ENCODE measurements at regions not wholly inside any gene's neighbourhood (a gene's known extent, or its start where the extent isn't known, plus 50 kb on each side); places are given as distances from the start of the nearest gene placed in this dataset.

GRCh38 chr9:3047912-3048311 is 204.0 kb upstream of the PUM3 start:
- DNase-seq: no peak

GRCh38 chr9:3045153-3045552 is 201.3 kb upstream of the PUM3 start:
- no peak for DNase-seq

- peak; percentile 26 for DNase-seq
Measured at GRCh38 chr9:3043369-3043768, 199.5 kb upstream of the PUM3 start.

- no peak for DNase-seq
Measured at GRCh38 chr9:3040761-3041160, 196.9 kb upstream of the PUM3 start.

GRCh38 chr9:3036333-3036700 is 192.4 kb upstream of the PUM3 start:
- no peak for DNase-seq

GRCh38 chr9:3035579-3036332 is 191.9 kb upstream of the PUM3 start:
- no peak for DNase-seq

- no peak for DNase-seq
Measured at GRCh38 chr9:3032898-3033297, 189.0 kb upstream of the PUM3 start.

- no peak for DNase-seq
Measured at GRCh38 chr9:3028535-3028934, 184.6 kb upstream of the PUM3 start.

GRCh38 chr9:3027210-3027609 is 183.3 kb upstream of the PUM3 start:
- no peak for DNase-seq

GRCh38 chr9:3023449-3023848 is 179.6 kb upstream of the PUM3 start:
- no peak for DNase-seq

- no peak for DNase-seq
Measured at GRCh38 chr9:3018691-3019230, 174.9 kb upstream of the PUM3 start.

- DNase-seq: no peak
Measured at GRCh38 chr9:3018071-3018470, 174.2 kb upstream of the PUM3 start.

GRCh38 chr9:3014178-3014577 is 170.3 kb upstream of the PUM3 start:
- DNase-seq: no peak

GRCh38 chr9:3012842-3013241 is 168.9 kb upstream of the PUM3 start:
- DNase-seq: no peak

- DNase-seq: no peak
Measured at GRCh38 chr9:3012245-3012644, 168.3 kb upstream of the PUM3 start.

GRCh38 chr9:3008091-3008490 is 164.2 kb upstream of the PUM3 start:
- DNase-seq: no peak

GRCh38 chr9:3007326-3007725 is 163.4 kb upstream of the PUM3 start:
- DNase-seq: no peak

- no peak for DNase-seq
Measured at GRCh38 chr9:3006851-3007250, 163.0 kb upstream of the PUM3 start.

- DNase-seq: no peak
Measured at GRCh38 chr9:3004572-3004971, 160.7 kb upstream of the PUM3 start.

GRCh38 chr9:3001311-3001710 is 157.4 kb upstream of the PUM3 start:
- DNase-seq: no peak

GRCh38 chr9:2992427-2992826 is 148.5 kb upstream of the PUM3 start:
- DNase-seq: no peak

GRCh38 chr9:2991292-2991691 is 147.4 kb upstream of the PUM3 start:
- DNase-seq: no peak

- no peak for DNase-seq
Measured at GRCh38 chr9:2987679-2988078, 143.8 kb upstream of the PUM3 start.

GRCh38 chr9:2985343-2985742 is 141.4 kb upstream of the PUM3 start:
- DNase-seq: no peak

GRCh38 chr9:2984491-2984890 is 140.6 kb upstream of the PUM3 start:
- peak; percentile 19 for DNase-seq
